SK-N-SH (cell line): ENCODE measurements at regions not wholly inside any gene's neighbourhood (a gene's known extent, or its start where the extent isn't known, plus 50 kb on each side); places are given as distances from the start of the nearest gene placed in this dataset.

Source experiments
- CTCF ChIA-PET: fragments of 300-600, 350-600 bp; formaldehyde crosslinking; extraction: SDS; loops from one replicate; lab custom pipeline; 2021; lab: Yijun Ruan, JAX
- POLR2A ChIA-PET: fragments of 350-600 bp; sonication (Branson Sonifier 250); formaldehyde crosslinking; extraction: SDS; loops from one replicate; lab custom pipeline; 2020; ENCODE audit warnings: antibody characterized with exemption, inconsistent platforms; lab: Yijun Ruan, JAX
- DNase-seq: peaks from one replicate; pipeline ENCODE4 v3.0.0; 2012
- H2AFZ ChIP-seq: fragments of 200-600 bp; sonication (generic); 2 replicates; pipeline ENCODE4 v1.8.1; 2016; ENCODE audit warnings: antibody characterized with exemption, mild to moderate bottlenecking, low read depth
- H3F3A ChIP-seq: fragments of 200-600 bp; sonication (generic); replicated peaks from 2 replicates; pipeline ENCODE3; 2016; ENCODE audit warnings: antibody characterized with exemption, mild to moderate bottlenecking; ENCODE audit not compliant: insufficient read depth
- H3K27ac ChIP-seq, 2 experiments: fragments of 200-500 bp in 1 of 2; fragments of 200-600 bp in 1 of 2; sonication (Bioruptor generic) in 1 of 2; sonication (generic), shearing (Covaris generic) in 1 of 2; 2 replicates each; pipeline versions ENCODE4 v1.5.1 to v1.6.1; 2014 to 2016; ENCODE audit warnings: low read depth in 2 of 2, inconsistent platforms in 1 of 2, low read length in 1 of 2, mild to moderate bottlenecking in 1 of 2, mixed read lengths in 1 of 2
- H3K27me3 ChIP-seq: fragments of 200-600 bp; sonication (generic), shearing (Covaris generic); 2 replicates; pipeline ENCODE4 v1.6.1; 2016; ENCODE audit warnings: mixed run types; ENCODE audit not compliant: insufficient read depth
- H3K36me3 ChIP-seq, 2 experiments: fragments of 200-500 bp in 1 of 2; fragments of 200-600 bp in 1 of 2; sonication (Bioruptor generic) in 1 of 2; sonication (generic) in 1 of 2; replicated peaks in 1 of 2; 2 replicates each; pipeline versions ENCODE3 to v1.5.1; 2014 to 2016; ENCODE audit warnings: low read length in 1 of 2, mild to moderate bottlenecking in 1 of 2; ENCODE audit not compliant: insufficient read depth in 2 of 2, control insufficient read depth in 1 of 2
- H3K4me1 ChIP-seq, 2 experiments: fragments of 200-500 bp in 1 of 2; fragments of 200-600 bp in 1 of 2; sonication (Bioruptor generic) in 1 of 2; sonication (generic), shearing (Covaris generic) in 1 of 2; 2 replicates each; pipeline versions ENCODE4 v1.5.1 to v1.6.1; 2014 to 2016; ENCODE audit warnings: low read depth in 1 of 2, low read length in 1 of 2, mixed run types in 1 of 2; ENCODE audit not compliant: insufficient read depth in 2 of 2, control insufficient read depth in 1 of 2
- H3K4me2 ChIP-seq: fragments of 200-600 bp; sonication (generic), shearing (Covaris generic); 2 replicates; pipeline ENCODE4 v1.6.1; 2017; ENCODE audit warnings: mixed run types
- H3K4me3 ChIP-seq, 2 experiments: fragments of 200-500 bp in 1 of 2; fragments of 200-600 bp in 1 of 2; sonication (Bioruptor generic) in 1 of 2; sonication (generic), shearing (Covaris generic) in 1 of 2; 2 replicates each; pipeline versions ENCODE4 v1.5.1 to v1.8.1; 2014 to 2016; ENCODE audit warnings: low read depth in 2 of 2, inconsistent platforms in 1 of 2, low read length in 1 of 2, mild to moderate bottlenecking in 1 of 2, mixed read lengths in 1 of 2, moderate library complexity in 1 of 2
- H3K79me2 ChIP-seq: fragments of 200-600 bp; sonication (generic); 2 replicates; pipeline ENCODE4 v1.8.1; 2017; ENCODE audit warnings: mild to moderate bottlenecking; ENCODE audit not compliant: insufficient read depth
- H3K9ac ChIP-seq: fragments of 200-600 bp; sonication (generic); 2 replicates; pipeline ENCODE4 v1.6.1; 2017; ENCODE audit warnings: mixed run types
- H3K9me2 ChIP-seq: fragments of 200-600 bp; sonication (generic); 2 replicates; pipeline ENCODE4 v1.6.1; 2017; ENCODE audit warnings: mixed run types
- H3K9me3 ChIP-seq: fragments of 200-600 bp; sonication (generic); 2 replicates; pipeline ENCODE4 v1.6.1; 2017; ENCODE audit warnings: mixed run types, mild to moderate bottlenecking, moderate library complexity
- H4K20me1 ChIP-seq: fragments of 200-600 bp; sonication (generic); 2 replicates; pipeline ENCODE4 v1.6.1; 2017; ENCODE audit warnings: mild to moderate bottlenecking, mixed run types; ENCODE audit not compliant: insufficient read depth
- CHD2 ChIP-seq: fragments of 150-350 bp; IDR thresholded peaks from 2 replicates; pipeline ENCODE4 v1.6.1; 2018; ENCODE audit warnings: low read length; ENCODE audit not compliant: partially characterized antibody
- CTCF ChIP-seq: fragments of 200-600 bp; sonication (generic); IDR thresholded peaks from 2 replicates; pipeline ENCODE4 v1.6.1; 2017; ENCODE audit warnings: antibody characterized with exemption, mild to moderate bottlenecking, moderate library complexity
- ELF1 ChIP-seq: IDR thresholded peaks from 2 replicates; pipeline ENCODE4 v1.4.0; 2012
- EZH2phosphoT487 ChIP-seq: fragments of 200-600 bp; sonication (generic); IDR thresholded peaks from 2 replicates; pipeline ENCODE4 v1.6.1; 2017; ENCODE audit warnings: low read depth, mixed run types, mild to moderate bottlenecking, antibody characterized with exemption, moderate library complexity, borderline replicate concordance
- FOSL2 ChIP-seq: IDR thresholded peaks from 2 replicates; pipeline ENCODE4 v1.4.0; 2012; ENCODE audit warnings: low read depth, mild to moderate bottlenecking, moderate library complexity, borderline replicate concordance
- FOXJ3 ChIP-seq: sonication (generic); formaldehyde crosslinking; IDR thresholded peaks from 2 replicates; pipeline ENCODE4 v1.5.1; 2020; ENCODE audit warnings: mild to moderate bottlenecking, missing genetic modification reagents
- IRF3 ChIP-seq: fragments of 150-350 bp; IDR thresholded peaks from 2 replicates; pipeline ENCODE4 v1.6.1; 2016; ENCODE audit warnings: mild to moderate bottlenecking, low read depth, low read length
- JUND ChIP-seq: IDR thresholded peaks from 2 replicates; pipeline ENCODE4 v1.4.0; 2012
- MAX ChIP-seq: IDR thresholded peaks from 2 replicates; pipeline ENCODE4 v1.4.0; 2012; ENCODE audit warnings: low read depth
- MEF2A ChIP-seq: IDR thresholded peaks from 2 replicates; pipeline ENCODE4 v1.4.0; 2012; ENCODE audit warnings: low read depth, borderline replicate concordance
- NFIC ChIP-seq: IDR thresholded peaks from 2 replicates; pipeline ENCODE4 v1.4.0; 2012; ENCODE audit warnings: borderline replicate concordance
- NRF1 ChIP-seq: IDR thresholded peaks from 2 replicates; pipeline ENCODE4 v1.6.1; 2012; ENCODE audit warnings: low read depth, mild to moderate bottlenecking, low read length
- POLR2AphosphoS5 ChIP-seq: IDR thresholded peaks from 2 replicates; pipeline ENCODE4 v1.6.1; 2012; ENCODE audit warnings: low read depth, low read length
- RAD21 ChIP-seq: IDR thresholded peaks from 2 replicates; pipeline ENCODE4 v1.6.1; 2012; ENCODE audit warnings: mild to moderate bottlenecking, low read length
- RCOR1 ChIP-seq: fragments of 150-350 bp; IDR thresholded peaks from 2 replicates; pipeline ENCODE4 v1.6.1; 2017; ENCODE audit warnings: antibody characterized with exemption, low read length
- RFX5 ChIP-seq: IDR thresholded peaks from 2 replicates; pipeline ENCODE4 v1.6.1; 2012; ENCODE audit warnings: mild to moderate bottlenecking, improper control_type of control experiment, low read length
- RXRA ChIP-seq: IDR thresholded peaks from 2 replicates; pipeline ENCODE4 v1.4.0; 2012; ENCODE audit warnings: low read depth, mild to moderate bottlenecking, borderline replicate concordance
- SIN3A ChIP-seq: IDR thresholded peaks from 2 replicates; pipeline ENCODE4 v1.6.1; 2012; ENCODE audit warnings: low read depth, mild to moderate bottlenecking, low read length, moderate library complexity, borderline replicate concordance
- SMC3 ChIP-seq: IDR thresholded peaks from 2 replicates; pipeline ENCODE4 v1.6.1; 2012; ENCODE audit warnings: low read depth, low read length, improper control_type of control experiment
- TAF1 ChIP-seq: IDR thresholded peaks from 2 replicates; pipeline ENCODE4 v1.6.1; 2012; ENCODE audit warnings: low read depth, mild to moderate bottlenecking, low read length, moderate library complexity, borderline replicate concordance
- TCF12 ChIP-seq: IDR thresholded peaks from 2 replicates; pipeline ENCODE4 v1.4.0; 2012
- TEAD4 ChIP-seq: IDR thresholded peaks from 2 replicates; pipeline ENCODE4 v1.4.0; 2012; ENCODE audit warnings: mild to moderate bottlenecking, borderline replicate concordance; ENCODE audit not compliant: insufficient read depth
- USF2 ChIP-seq: fragments of 150-350 bp; IDR thresholded peaks from 2 replicates; pipeline ENCODE4 v1.6.1; 2017; ENCODE audit warnings: antibody characterized with exemption, low read length, low read depth, borderline replicate concordance
- YY1 ChIP-seq: IDR thresholded peaks from 2 replicates; pipeline ENCODE4 v1.4.0; 2012; ENCODE audit warnings: low read depth, mild to moderate bottlenecking
- WGBS: methylation state at CpG from one replicate; pipeline ENCODE4 v1.1.6; 2017; ENCODE audit warnings: low lambda C conversion rate; 5-methylcytosine and 5-hydroxymethylcytosine counted together

DNA sequence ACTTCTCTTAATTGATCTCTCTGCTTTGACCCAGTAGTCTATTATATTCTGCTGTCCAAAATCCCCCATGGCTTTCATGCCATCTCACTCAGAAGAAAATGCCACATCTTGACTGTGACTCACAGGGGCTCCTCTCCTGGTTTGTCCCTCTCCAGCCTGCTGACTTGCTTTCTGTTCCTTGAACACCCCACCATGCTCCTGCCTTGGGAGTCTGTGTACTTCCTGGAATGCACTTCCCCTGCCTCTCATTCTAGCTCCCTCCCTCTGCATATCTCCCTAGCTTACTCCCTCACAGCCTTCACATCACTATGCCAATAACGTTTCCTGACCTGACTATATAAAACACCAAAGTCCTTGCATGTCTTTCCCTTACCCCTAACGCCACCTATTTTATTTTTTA, 167.2 kb downstream of the TRIB2 start:
- no peaks in the 10 kb centered on the region for H3K79me2 ChIP-seq
- TF ChIP-seq RCOR1 (no peak), FOXJ3 (CRISPR knock-in tag) (no peak)
- no peak overlapping the region for H3K4me3 ChIP-seq
- WGBS, result 91% methylated on average over 2 of the region's 2 CpGs
- H3F3A ChIP-seq, result no peaks in the 10 kb centered on the region
- CTCF ChIA-PET, result no interaction called here
- no peaks in the 10 kb centered on the region for H3K9me2 ChIP-seq
- POLR2A ChIA-PET, result no interaction called here
- H3K27ac ChIP-seq, result peak overlapping the region in 1 of 2 experiments; percentile 73; a peak in 2 of 4 replicates
- H3K4me1 ChIP-seq, result peaks cover 3 to 13% of the 10 kb centered on the region in 2 experiments; a peak in 3 of 4 replicates
- no peaks in the 10 kb centered on the region for H3K27me3 ChIP-seq
- no peak overlapping the region for H3K9ac ChIP-seq
- H2AFZ ChIP-seq, result no peak overlapping the region
- DNase-seq, result no peak
- H4K20me1 ChIP-seq, result no peaks in the 10 kb centered on the region
- peak overlapping the region; percentile 34; the same call in 1 of the 2 replicates for H3K4me2 ChIP-seq
- H3K9me3 ChIP-seq, result no peaks in the 10 kb centered on the region
- H3K36me3 ChIP-seq, result no peaks in the 10 kb centered on the region

DNA sequence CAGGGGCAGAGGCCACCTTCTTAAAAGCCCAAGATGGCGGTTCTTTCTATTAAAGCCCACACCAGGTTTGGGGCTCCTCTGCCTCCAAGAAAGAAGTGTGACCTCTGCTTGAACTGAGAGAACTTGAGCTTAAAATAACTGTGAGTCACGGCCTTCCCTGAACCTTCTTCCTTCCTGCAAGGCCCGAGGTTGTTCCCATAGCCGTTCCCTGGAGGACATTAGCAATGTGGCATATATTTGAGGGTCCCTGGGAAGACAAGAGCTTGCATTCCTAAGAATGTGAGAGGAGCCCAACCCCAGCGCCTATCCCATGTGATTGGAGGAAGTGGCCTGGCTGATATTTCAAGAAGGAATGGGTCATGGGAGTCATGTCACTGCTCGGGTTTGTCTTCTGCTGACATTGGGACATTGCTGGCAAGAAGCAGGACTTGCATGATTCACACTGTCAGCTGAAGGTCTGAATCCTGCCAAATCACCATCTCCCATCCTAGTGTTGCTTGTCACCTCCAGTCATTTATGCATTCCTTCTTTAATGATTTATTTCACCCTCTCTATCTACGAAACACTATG, 168.1 kb downstream of the TRIB2 start:
- CTCF ChIA-PET, result interaction anchor here (0.6 to 2.5 kb wide), 2 partner anchors 21 to 122 kb away, joined by 3 to 10 read pairs; no protein-coding TSS in a partner anchor
- H3K4me2 ChIP-seq, result peak overlapping the region; percentile 34
- TF ChIP-seq TCF12 (peak; percentile 37; the same call in 1 of the 2 replicates), IRF3 (no peak), SIN3A (no peak; the same call in 1 of the 2 replicates), SMC3 (no peak), CHD2 (no peak), JUND (peak; percentile 10; the same call in 1 of the 2 replicates), TAF1 (no peak), RFX5 (no peak), USF2 (no peak), RXRA (peak; percentile 98), CTCF (no peak), NFIC (peak; percentile 12; the same call in 1 of the 2 replicates), ELF1 (0 out of 2 replicates have a peak, but pooled peaks have one; percentile 28), FOSL2 (peak; percentile 56), POLR2AphosphoS5 (no peak), MAX (no peak), EZH2phosphoT487 (no peak), RAD21 (no peak), TEAD4 (no peak), NRF1 (no peak), YY1 (peak; percentile 31; the same call in 1 of the 2 replicates), MEF2A (peak; percentile 87), RCOR1 (no peak)

More for the DNA sequence above, 168.1 kb downstream of the TRIB2 start:
- Histone ChIP-seq H3K27me3 (no peaks in the 10 kb centered on the region), H3K4me1 (peaks cover 3 to 13% of the 10 kb centered on the region in 2 experiments; a peak in 3 of 4 replicates), H3K9me2 (no peaks in the 10 kb centered on the region), H3K4me3 (no peak overlapping the region), H3K27ac (peak overlapping the region in 1 of 2 experiments; percentile 73; a peak in 2 of 4 replicates), H2AFZ (peak overlapping the region; percentile 58), H3F3A (no peaks in the 10 kb centered on the region), H4K20me1 (no peaks in the 10 kb centered on the region), H3K36me3 (no peaks in the 10 kb centered on the region), H3K9ac (peak overlapping the region; percentile 1; the same call in 1 of the 2 replicates), H3K79me2 (no peaks in the 10 kb centered on the region), H3K9me3 (no peaks in the 10 kb centered on the region)
- 42% methylated on average over 7 of the region's 7 CpGs for WGBS
- POLR2A ChIA-PET, result no interaction called here
- DNase-seq, result no peak
